Endothelial cell of umbilical vein (primary cell): ENCODE measurements at regions not wholly inside any gene's neighbourhood (a gene's known extent, or its start where the extent isn't known, plus 50 kb on each side); places are given as distances from the start of the nearest gene placed in this dataset.

Experiments
- BruUV-seq: library from RNA; stranded (reverse); fragments of 400-500 nt; replicated peaks from 2 replicates; lab custom pipeline; 2021; lab: Mats Ljungman, UMichigan
- CTCF ChIA-PET: fragments of 300-600, 350-600 bp; sonication (Branson Sonifier 250); formaldehyde crosslinking; loops from one replicate; lab custom pipeline; 2021; ENCODE audit warnings: antibody characterized with exemption, inconsistent platforms; lab: Charles Lee
- POLR2A ChIA-PET: fragments of 300-600, 350-600 bp; sonication (Branson Sonifier 250); formaldehyde crosslinking; loops from one replicate; lab custom pipeline; 2021; ENCODE audit warnings: antibody characterized with exemption, inconsistent platforms; lab: Charles Lee
- DNase-seq: peaks from one replicate; pipeline ENCODE4 v3.0.0-alpha.2; 2011; ENCODE audit warnings: low read depth, low spot score
- FAIRE-seq: peaks from 2 replicates; lab custom pipeline; 2011; peaks lifted over from hg19 to GRCh38; lab: Jason Lieb, UNC
- H2AFZ ChIP-seq: 2 replicates; pipeline ENCODE4 v1.6.0; 2012; ENCODE audit warnings: low read depth, low read length, control low read depth, inconsistent platforms
- H3K27ac ChIP-seq: 2 replicates; pipeline ENCODE4 v1.5.1; 2011; ENCODE audit warnings: low read depth, mild to moderate bottlenecking, control low read depth, low read length, moderate library complexity; ENCODE audit not compliant: insufficient read depth
- H3K27me3 ChIP-seq, 2 experiments: 2 replicates each; pipeline versions ENCODE4 v1.6.0 to v1.6.1; 2011; ENCODE audit warnings: low read length in 2 of 2, mixed read lengths in 1 of 2; ENCODE audit not compliant: control insufficient read depth in 2 of 2, insufficient read depth in 2 of 2
- H3K36me3 ChIP-seq, 2 experiments: 2 replicates in 1 of 2; 3 replicates in 1 of 2; pipeline ENCODE4 v1.5.1; 2011; ENCODE audit warnings: low read length in 2 of 2, mild to moderate bottlenecking in 1 of 2, moderate library complexity in 1 of 2; ENCODE audit not compliant: control insufficient read depth in 2 of 2, insufficient read depth in 2 of 2; ENCODE audit errors: extremely low read depth in 1 of 2
- H3K4me1 ChIP-seq: 3 replicates; pipeline ENCODE4 v1.5.1; 2011; ENCODE audit warnings: mild to moderate bottlenecking, low read length; ENCODE audit not compliant: control insufficient read depth, insufficient read depth; ENCODE audit errors: extremely low read depth
- H3K4me2 ChIP-seq: 2 replicates; pipeline ENCODE4 v1.6.1; 2011; ENCODE audit warnings: low read length, control low read depth, mixed read lengths; ENCODE audit not compliant: insufficient read depth
- H3K4me3 ChIP-seq, 3 experiments: fragments of 200-600 bp in 1 of 3; sonication (generic), shearing (Covaris generic) in 1 of 3; replicated peaks in 1 of 3; 2 replicates each; pipeline ENCODE4 v1.5.1; 2011 to 2016; ENCODE audit warnings: control low read depth in 3 of 3, low read length in 3 of 3, mild to moderate bottlenecking in 2 of 3, inconsistent platforms in 1 of 3, low read depth in 1 of 3, moderate library complexity in 1 of 3; ENCODE audit not compliant: insufficient read depth in 1 of 3
- H3K79me2 ChIP-seq: 2 replicates; pipeline ENCODE4 v1.6.0; 2012; ENCODE audit warnings: low read length, inconsistent platforms; ENCODE audit not compliant: control insufficient read depth, insufficient read depth
- H3K9ac ChIP-seq: replicated peaks from 2 replicates; pipeline ENCODE3; 2011; ENCODE audit warnings: low read length, control low read depth; ENCODE audit not compliant: insufficient read depth; ENCODE audit errors: extremely low read depth
- H3K9me1 ChIP-seq: replicated peaks from 3 replicates; pipeline ENCODE4 v1.6.0; 2011; ENCODE audit warnings: mild to moderate bottlenecking, low read length; ENCODE audit not compliant: control insufficient read depth, insufficient read depth; ENCODE audit errors: extremely low read depth
- H3K9me3 ChIP-seq: replicated peaks from 2 replicates; pipeline ENCODE4 v1.5.1; 2012; ENCODE audit warnings: low read length, inconsistent platforms; ENCODE audit not compliant: control insufficient read depth, insufficient read depth
- H4K20me1 ChIP-seq: replicated peaks from 2 replicates; pipeline ENCODE3; 2011; ENCODE audit warnings: mild to moderate bottlenecking, low read length; ENCODE audit not compliant: control insufficient read depth, insufficient read depth; ENCODE audit errors: extremely low read depth
- EZH2 ChIP-seq: IDR thresholded peaks from 2 replicates; pipeline ENCODE4 v1.6.1; 2012; ENCODE audit warnings: borderline replicate concordance, low read depth, mild to moderate bottlenecking, moderate library complexity, low read length, inconsistent platforms; ENCODE audit not compliant: severe bottlenecking
- FOS ChIP-seq: IDR thresholded peaks from 2 replicates; pipeline ENCODE4 v1.6.1; 2011; ENCODE audit warnings: mild to moderate bottlenecking, low read length, moderate library complexity, borderline replicate concordance; ENCODE audit not compliant: insufficient read depth
- GATA2 ChIP-seq: IDR thresholded peaks from 2 replicates; pipeline ENCODE4 v1.7.0; 2011; ENCODE audit warnings: low read depth, mild to moderate bottlenecking, moderate library complexity, mixed read lengths, low read length; ENCODE audit not compliant: insufficient read length, insufficient read depth
- JUN ChIP-seq: IDR thresholded peaks from 2 replicates; pipeline ENCODE4 v1.6.1; 2011; ENCODE audit warnings: borderline replicate concordance, low read depth; ENCODE audit not compliant: insufficient read length, insufficient read depth
- MYC ChIP-seq: IDR thresholded peaks from one replicate; pipeline ENCODE4 v1.6.1; 2011; ENCODE audit warnings: mild to moderate bottlenecking, low read depth, low read length
- POLR2A ChIP-seq: IDR thresholded peaks from 2 replicates; pipeline ENCODE4 v1.6.1; 2012; ENCODE audit warnings: low read depth, mild to moderate bottlenecking, control low read depth, low read length
- POLR2AphosphoS5 ChIP-seq: IDR thresholded peaks from 2 replicates; pipeline ENCODE4 v1.6.1; 2012; ENCODE audit warnings: low read depth, mild to moderate bottlenecking, control low read depth, low read length, moderate library complexity; ENCODE audit not compliant: insufficient read depth
- dilution Hi-C: fragments of 300-500 bp; cut with MboI; formaldehyde crosslinking; loops from one replicate; pipeline ENCODE4 v1.15.0; 2019; ENCODE audit warnings: low sequenced_read_pairs; ENCODE audit not compliant: extremely low pct_ligation_motif_present
- intact Hi-C: fragments of 100-400 bp; cut with micrococcal nuclease; formaldehyde crosslinking; loops from one replicate; pipeline ENCODE4 v1.10.0; 2022
- TF ChIP-seq, protein P1 (sequence below): IDR thresholded peaks from 2 replicates; pipeline ENCODE4 v1.6.1; 2011; ENCODE audit not compliant: insufficient read depth, insufficient read length
- TF ChIP-seq, protein P2 (sequence below), 2 donors: IDR thresholded peaks; 1 replicate in 1 of 2; 2 replicates in 1 of 2; pipeline ENCODE4 v1.5.1; 2011; ENCODE audit warnings: low read length in 2 of 2, mild to moderate bottlenecking in 2 of 2, moderate library complexity in 2 of 2, control low read depth in 1 of 2, inconsistent platforms in 1 of 2, low read depth in 1 of 2; ENCODE audit not compliant: insufficient read depth in 1 of 2; ENCODE audit errors: extremely low read depth in 1 of 2

DNA sequence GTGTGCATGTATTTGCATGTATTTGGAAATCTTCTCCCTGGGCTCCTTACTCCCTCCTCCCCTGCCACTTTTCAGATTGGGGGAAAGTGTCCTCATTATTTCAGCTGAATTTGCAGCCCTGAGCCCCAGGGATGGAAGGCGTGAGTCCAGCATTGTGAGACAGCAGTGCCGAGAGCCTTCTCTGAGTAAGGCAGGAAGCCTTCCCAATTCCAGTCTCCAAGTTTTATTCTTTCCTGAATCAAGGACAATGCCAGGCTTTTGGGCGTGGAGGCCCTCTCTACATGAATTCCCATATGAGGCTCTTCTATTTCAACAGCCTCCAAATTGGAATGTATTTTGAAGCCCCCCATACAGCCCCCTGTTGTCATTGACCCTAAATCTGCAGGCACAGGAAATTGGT is 163.5 kb downstream of the ACKR3 start:
- dilution Hi-C loops = no loop called here
- Histone ChIP-seq H3K4me2 (no peak overlapping the region), H3K9me3 (no peaks in the 10 kb centered on the region), H3K36me3 (no peaks in the 10 kb centered on the region), H3K4me1 (no peaks in the 10 kb centered on the region), H3K4me3 (no peak overlapping the region), H2AFZ (no peak overlapping the region), H3K9ac (no peak overlapping the region), H3K27me3 (peaks cover 0 to 2% of the 10 kb centered on the region in 2 experiments), H4K20me1 (no peaks in the 10 kb centered on the region), H3K9me1 (no peaks in the 10 kb centered on the region), H3K79me2 (no peaks in the 10 kb centered on the region), H3K27ac (no peak overlapping the region)
- no peak for DNase-seq
- ChIA-PET POLR2A (no interaction called here), CTCF (no interaction called here)
- FAIRE-seq = no peak
- TF ChIP-seq, protein P1, sequence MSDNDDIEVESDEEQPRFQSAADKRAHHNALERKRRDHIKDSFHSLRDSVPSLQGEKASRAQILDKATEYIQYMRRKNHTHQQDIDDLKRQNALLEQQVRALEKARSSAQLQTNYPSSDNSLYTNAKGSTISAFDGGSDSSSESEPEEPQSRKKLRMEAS = no peak
- no peak for TF ChIP-seq POLR2A
- TF ChIP-seq GATA2 = no peak
- TF ChIP-seq MYC = no peak
- TF ChIP-seq EZH2 = no peak
- TF ChIP-seq, protein P2, sequence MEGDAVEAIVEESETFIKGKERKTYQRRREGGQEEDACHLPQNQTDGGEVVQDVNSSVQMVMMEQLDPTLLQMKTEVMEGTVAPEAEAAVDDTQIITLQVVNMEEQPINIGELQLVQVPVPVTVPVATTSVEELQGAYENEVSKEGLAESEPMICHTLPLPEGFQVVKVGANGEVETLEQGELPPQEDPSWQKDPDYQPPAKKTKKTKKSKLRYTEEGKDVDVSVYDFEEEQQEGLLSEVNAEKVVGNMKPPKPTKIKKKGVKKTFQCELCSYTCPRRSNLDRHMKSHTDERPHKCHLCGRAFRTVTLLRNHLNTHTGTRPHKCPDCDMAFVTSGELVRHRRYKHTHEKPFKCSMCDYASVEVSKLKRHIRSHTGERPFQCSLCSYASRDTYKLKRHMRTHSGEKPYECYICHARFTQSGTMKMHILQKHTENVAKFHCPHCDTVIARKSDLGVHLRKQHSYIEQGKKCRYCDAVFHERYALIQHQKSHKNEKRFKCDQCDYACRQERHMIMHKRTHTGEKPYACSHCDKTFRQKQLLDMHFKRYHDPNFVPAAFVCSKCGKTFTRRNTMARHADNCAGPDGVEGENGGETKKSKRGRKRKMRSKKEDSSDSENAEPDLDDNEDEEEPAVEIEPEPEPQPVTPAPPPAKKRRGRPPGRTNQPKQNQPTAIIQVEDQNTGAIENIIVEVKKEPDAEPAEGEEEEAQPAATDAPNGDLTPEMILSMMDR (IDR thresholded peaks at IDR 0.05; ENCODE audit: extremely low read depth in 1 of 2, insufficient read depth in 1 of 2, low read depth in 1 of 2, low read length in 2 of 2) = no peak
- TF ChIP-seq JUN = no peak
- no peak for TF ChIP-seq FOS
- TF ChIP-seq POLR2AphosphoS5 = no peak
- BruUV-seq = no TSS peak
- intact Hi-C loops = no loop called here
